ENCODE measurements at regions not wholly inside any gene's neighbourhood (a gene's known extent, or its start where the extent isn't known, plus 50 kb on each side); places are given as distances from the start of the nearest gene placed in this dataset.

GRCh38 chr1:83086346-83086745, 912.6 kb downstream of the TTLL7 start:
- TF ChIP-seq, protein P1, sequence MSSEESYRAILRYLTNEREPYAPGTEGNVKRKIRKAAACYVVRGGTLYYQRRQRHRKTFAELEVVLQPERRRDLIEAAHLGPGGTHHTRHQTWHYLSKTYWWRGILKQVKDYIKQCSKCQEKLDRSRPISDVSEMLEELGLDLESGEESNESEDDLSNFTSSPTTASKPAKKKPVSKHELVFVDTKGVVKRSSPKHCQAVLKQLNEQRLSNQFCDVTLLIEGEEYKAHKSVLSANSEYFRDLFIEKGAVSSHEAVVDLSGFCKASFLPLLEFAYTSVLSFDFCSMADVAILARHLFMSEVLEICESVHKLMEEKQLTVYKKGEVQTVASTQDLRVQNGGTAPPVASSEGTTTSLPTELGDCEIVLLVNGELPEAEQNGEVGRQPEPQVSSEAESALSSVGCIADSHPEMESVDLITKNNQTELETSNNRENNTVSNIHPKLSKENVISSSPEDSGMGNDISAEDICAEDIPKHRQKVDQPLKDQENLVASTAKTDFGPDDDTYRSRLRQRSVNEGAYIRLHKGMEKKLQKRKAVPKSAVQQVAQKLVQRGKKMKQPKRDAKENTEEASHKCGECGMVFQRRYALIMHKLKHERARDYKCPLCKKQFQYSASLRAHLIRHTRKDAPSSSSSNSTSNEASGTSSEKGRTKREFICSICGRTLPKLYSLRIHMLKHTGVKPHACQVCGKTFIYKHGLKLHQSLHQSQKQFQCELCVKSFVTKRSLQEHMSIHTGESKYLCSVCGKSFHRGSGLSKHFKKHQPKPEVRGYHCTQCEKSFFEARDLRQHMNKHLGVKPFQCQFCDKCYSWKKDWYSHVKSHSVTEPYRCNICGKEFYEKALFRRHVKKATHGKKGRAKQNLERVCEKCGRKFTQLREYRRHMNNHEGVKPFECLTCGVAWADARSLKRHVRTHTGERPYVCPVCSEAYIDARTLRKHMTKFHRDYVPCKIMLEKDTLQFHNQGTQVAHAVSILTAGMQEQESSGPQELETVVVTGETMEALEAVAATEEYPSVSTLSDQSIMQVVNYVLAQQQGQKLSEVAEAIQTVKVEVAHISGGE (CRISPR knock-in tag; IDR thresholded peaks at IDR 0.05): no peak
- no peak for TF ChIP-seq POLR2A (IDR thresholded peaks at IDR 0.05; ENCODE audit: low read depth, low read length)
- no peak for TF ChIP-seq BACH1 (IDR thresholded peaks at IDR 0.05; ENCODE audit: borderline replicate concordance)
- no peak for TF ChIP-seq REST (IDR thresholded peaks at IDR 0.05; ENCODE audit: low read depth, low read length)
- no peak for TF ChIP-seq KLF5 (IDR thresholded peaks at IDR 0.05; ENCODE audit: partially characterized antibody)
- TF ChIP-seq USF2 (IDR thresholded peaks at IDR 0.05; ENCODE audit: borderline replicate concordance, low read depth, low read length): no peak
- TF ChIP-seq ZBED1 (IDR thresholded peaks at IDR 0.05; ENCODE audit: borderline replicate concordance): no peak
- TF ChIP-seq, protein P2, sequence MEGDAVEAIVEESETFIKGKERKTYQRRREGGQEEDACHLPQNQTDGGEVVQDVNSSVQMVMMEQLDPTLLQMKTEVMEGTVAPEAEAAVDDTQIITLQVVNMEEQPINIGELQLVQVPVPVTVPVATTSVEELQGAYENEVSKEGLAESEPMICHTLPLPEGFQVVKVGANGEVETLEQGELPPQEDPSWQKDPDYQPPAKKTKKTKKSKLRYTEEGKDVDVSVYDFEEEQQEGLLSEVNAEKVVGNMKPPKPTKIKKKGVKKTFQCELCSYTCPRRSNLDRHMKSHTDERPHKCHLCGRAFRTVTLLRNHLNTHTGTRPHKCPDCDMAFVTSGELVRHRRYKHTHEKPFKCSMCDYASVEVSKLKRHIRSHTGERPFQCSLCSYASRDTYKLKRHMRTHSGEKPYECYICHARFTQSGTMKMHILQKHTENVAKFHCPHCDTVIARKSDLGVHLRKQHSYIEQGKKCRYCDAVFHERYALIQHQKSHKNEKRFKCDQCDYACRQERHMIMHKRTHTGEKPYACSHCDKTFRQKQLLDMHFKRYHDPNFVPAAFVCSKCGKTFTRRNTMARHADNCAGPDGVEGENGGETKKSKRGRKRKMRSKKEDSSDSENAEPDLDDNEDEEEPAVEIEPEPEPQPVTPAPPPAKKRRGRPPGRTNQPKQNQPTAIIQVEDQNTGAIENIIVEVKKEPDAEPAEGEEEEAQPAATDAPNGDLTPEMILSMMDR (IDR thresholded peaks at IDR 0.05 in 2 of 3, conservative IDR thresholded peaks at IDR 0.05 in 1 of 3; ENCODE audit: control insufficient read depth in 2 of 3, extremely low read depth in 1 of 3, insufficient read depth in 1 of 3, low read depth in 3 of 3, low read length in 3 of 3): no peak
